Spleen (tissue), 7 donors: ENCODE measurements at regions not wholly inside any gene's neighbourhood (a gene's known extent, or its start where the extent isn't known, plus 50 kb on each side); places are given as distances from the start of the nearest gene placed in this dataset.

ENCODE experiments used
- POLR2A ChIP-seq, 3 donors: fragments of 450-650 bp; IDR thresholded peaks; one replicate each; pipeline ENCODE4 v1.5.1; 2017; ENCODE audit warnings: antibody characterized with exemption in 3 of 3, mild to moderate bottlenecking in 1 of 3
- POLR2AphosphoS5 ChIP-seq, 3 donors: sonication (generic); formaldehyde crosslinking; IDR thresholded peaks; one replicate each; pipeline ENCODE4 v1.5.1; 2017; ENCODE audit warnings: antibody characterized with exemption in 3 of 3
- TF ChIP-seq, protein P1 (sequence below), 11 experiments: fragments of 200-600 bp in 7 of 11; fragments of 450-650 bp in 4 of 11; sonication (generic) in 4 of 11; IDR thresholded peaks in 8 of 11; conservative IDR thresholded peaks in 3 of 11; 1 replicate in 7 of 11; 2 replicates in 4 of 11; pipeline versions ENCODE4 v1.4.0 to v1.8.0; 2016 to 2021; ENCODE audit warnings: antibody characterized with exemption in 11 of 11, inconsistent platforms in 4 of 11, mild to moderate bottlenecking in 1 of 11
- donor health status: DM: no; HTN: no; CAD: no; lungs with moderate emphysema.
- donor health status: DM: no; HTN: no; CAD: no.
- donor health status: DM: no; HTN: no; CAD: no.

GRCh38 chr12:65537978-65538377 is 259.5 kb downstream of the MSRB3 start:
- TF ChIP-seq, protein P1, sequence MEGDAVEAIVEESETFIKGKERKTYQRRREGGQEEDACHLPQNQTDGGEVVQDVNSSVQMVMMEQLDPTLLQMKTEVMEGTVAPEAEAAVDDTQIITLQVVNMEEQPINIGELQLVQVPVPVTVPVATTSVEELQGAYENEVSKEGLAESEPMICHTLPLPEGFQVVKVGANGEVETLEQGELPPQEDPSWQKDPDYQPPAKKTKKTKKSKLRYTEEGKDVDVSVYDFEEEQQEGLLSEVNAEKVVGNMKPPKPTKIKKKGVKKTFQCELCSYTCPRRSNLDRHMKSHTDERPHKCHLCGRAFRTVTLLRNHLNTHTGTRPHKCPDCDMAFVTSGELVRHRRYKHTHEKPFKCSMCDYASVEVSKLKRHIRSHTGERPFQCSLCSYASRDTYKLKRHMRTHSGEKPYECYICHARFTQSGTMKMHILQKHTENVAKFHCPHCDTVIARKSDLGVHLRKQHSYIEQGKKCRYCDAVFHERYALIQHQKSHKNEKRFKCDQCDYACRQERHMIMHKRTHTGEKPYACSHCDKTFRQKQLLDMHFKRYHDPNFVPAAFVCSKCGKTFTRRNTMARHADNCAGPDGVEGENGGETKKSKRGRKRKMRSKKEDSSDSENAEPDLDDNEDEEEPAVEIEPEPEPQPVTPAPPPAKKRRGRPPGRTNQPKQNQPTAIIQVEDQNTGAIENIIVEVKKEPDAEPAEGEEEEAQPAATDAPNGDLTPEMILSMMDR (IDR thresholded peaks at IDR 0.05 in 8 of 11, conservative IDR thresholded peaks at IDR 0.05 in 3 of 11), result no peak
- TF ChIP-seq POLR2AphosphoS5 (IDR thresholded peaks at IDR 0.05) (no peak), POLR2A (IDR thresholded peaks at IDR 0.05) (no peak)
